HL-60/S4 treated with retinoic acid at 250 ng/mL for 4 days and 3 days (cell line): ENCODE measurements at regions not wholly inside any gene's neighbourhood (a gene's known extent, or its start where the extent isn't known, plus 50 kb on each side); places are given as distances from the start of the nearest gene placed in this dataset.

Experiments used
- in situ Hi-C: fragments of 300-500 bp; cut with MboI; formaldehyde crosslinking; loops from 2 replicates; pipeline ENCODE4 v1.7.0; 2022; ENCODE audit warnings: low sequenced_read_pairs

GRCh38 chr17:77454242-77455095 lies 313.7 kb downstream of the SEC14L1 start:
- in situ Hi-C loops, result no loop called here

- in situ Hi-C loops, result no loop called here
Measured at GRCh38 chr17:77455111-77455890, 314.5 kb downstream of the SEC14L1 start.

GRCh38 chr17:77455891-77456260 lies 315.1 kb downstream of the SEC14L1 start:
- in situ Hi-C loops, result no loop called here

- in situ Hi-C loops, result no loop called here
Measured at GRCh38 chr17:77456271-77456950, 315.6 kb downstream of the SEC14L1 start.

GRCh38 chr17:77456951-77457548 lies 316.3 kb downstream of the SEC14L1 start:
- in situ Hi-C loops, result no loop called here

GRCh38 chr17:77457572-77458201 lies 316.9 kb downstream of the SEC14L1 start:
- in situ Hi-C loops, result no loop called here

- in situ Hi-C loops, result no loop called here
Measured at GRCh38 chr17:77458202-77459017, 317.6 kb downstream of the SEC14L1 start.

GRCh38 chr17:77459018-77459755 lies 318.4 kb downstream of the SEC14L1 start:
- in situ Hi-C loops, result no loop called here

- in situ Hi-C loops, result no loop called here
Measured at GRCh38 chr17:77460514-77461046, 319.8 kb downstream of the SEC14L1 start.

GRCh38 chr17:77461277-77462057 lies 320.7 kb downstream of the SEC14L1 start:
- in situ Hi-C loops, result no loop called here

- in situ Hi-C loops, result no loop called here
Measured at GRCh38 chr17:77462090-77462489, 321.3 kb downstream of the SEC14L1 start.

GRCh38 chr17:77462553-77463497 lies 322.1 kb downstream of the SEC14L1 start:
- in situ Hi-C loops, result no loop called here

- in situ Hi-C loops, result no loop called here
Measured at GRCh38 chr17:77464988-77465357, 324.2 kb downstream of the SEC14L1 start.

- in situ Hi-C loops, result no loop called here
Measured at GRCh38 chr17:77465358-77466041, 324.7 kb downstream of the SEC14L1 start.

- in situ Hi-C loops, result no loop called here
Measured at GRCh38 chr17:77466140-77466539, 325.4 kb downstream of the SEC14L1 start.

GRCh38 chr17:77466596-77467223 lies 325.9 kb downstream of the SEC14L1 start:
- in situ Hi-C loops, result no loop called here
